Chondrocyte (in vitro differentiated cells): ENCODE measurements at regions not wholly inside any gene's neighbourhood (a gene's known extent, or its start where the extent isn't known, plus 50 kb on each side); places are given as distances from the start of the nearest gene placed in this dataset.
"Not testable (repeated sequence)": the region's sequence is repeated elsewhere in the genome, so short reads cannot be mapped to it uniquely, and the experiment has no call there.

Experiments
- DNase-seq: peaks from one replicate; pipeline ENCODE4 v3.0.0; 2021; ENCODE audit warnings: mixed read lengths, low spot score
- H3K27ac Mint-ChIP-seq: one replicate; pipeline ENCODE4 v1.8.0; 2021; ENCODE audit warnings: mild to moderate bottlenecking, moderate library complexity, mixed read lengths; ENCODE audit not compliant: unreplicated experiment
- H3K27me3 Mint-ChIP-seq: 2 replicates; pipeline ENCODE4 v1.8.0; 2021; ENCODE audit warnings: low read depth, mixed read lengths
- H3K36me3 Mint-ChIP-seq: 2 replicates; pipeline ENCODE4 v1.8.0; 2021; ENCODE audit warnings: low read depth, mixed read lengths
- H3K4me1 Mint-ChIP-seq: 2 replicates; pipeline ENCODE4 v1.8.0; 2021; ENCODE audit warnings: low read depth, mild to moderate bottlenecking, mixed read lengths
- H3K4me3 Mint-ChIP-seq: one replicate; pipeline ENCODE4 v1.8.0; 2021; ENCODE audit warnings: mild to moderate bottlenecking, moderate library complexity, mixed read lengths; ENCODE audit not compliant: unreplicated experiment
- H3K9me3 Mint-ChIP-seq: 2 replicates; pipeline ENCODE4 v1.8.0; 2021; ENCODE audit warnings: low read depth, mixed read lengths
- TF ChIP-seq, protein P1 (sequence below): fragments of 200-600 bp; sonication (generic); IDR thresholded peaks from 2 replicates; pipeline ENCODE4 v1.5.0; 2021; ENCODE audit warnings: antibody characterized with exemption, mild to moderate bottlenecking, moderate library complexity

- no peak for DNase-seq
- H3K36me3 Mint-ChIP-seq, result no peaks in the 10 kb centered on the region
- no peaks in the 10 kb centered on the region for H3K9me3 Mint-ChIP-seq
- peaks cover 4% of the 10 kb centered on the region for H3K27me3 Mint-ChIP-seq
- no peak overlapping the region for H3K27ac Mint-ChIP-seq
- no peak overlapping the region for H3K4me3 Mint-ChIP-seq
- H3K4me1 Mint-ChIP-seq, result no peaks in the 10 kb centered on the region
- TF ChIP-seq, protein P1, sequence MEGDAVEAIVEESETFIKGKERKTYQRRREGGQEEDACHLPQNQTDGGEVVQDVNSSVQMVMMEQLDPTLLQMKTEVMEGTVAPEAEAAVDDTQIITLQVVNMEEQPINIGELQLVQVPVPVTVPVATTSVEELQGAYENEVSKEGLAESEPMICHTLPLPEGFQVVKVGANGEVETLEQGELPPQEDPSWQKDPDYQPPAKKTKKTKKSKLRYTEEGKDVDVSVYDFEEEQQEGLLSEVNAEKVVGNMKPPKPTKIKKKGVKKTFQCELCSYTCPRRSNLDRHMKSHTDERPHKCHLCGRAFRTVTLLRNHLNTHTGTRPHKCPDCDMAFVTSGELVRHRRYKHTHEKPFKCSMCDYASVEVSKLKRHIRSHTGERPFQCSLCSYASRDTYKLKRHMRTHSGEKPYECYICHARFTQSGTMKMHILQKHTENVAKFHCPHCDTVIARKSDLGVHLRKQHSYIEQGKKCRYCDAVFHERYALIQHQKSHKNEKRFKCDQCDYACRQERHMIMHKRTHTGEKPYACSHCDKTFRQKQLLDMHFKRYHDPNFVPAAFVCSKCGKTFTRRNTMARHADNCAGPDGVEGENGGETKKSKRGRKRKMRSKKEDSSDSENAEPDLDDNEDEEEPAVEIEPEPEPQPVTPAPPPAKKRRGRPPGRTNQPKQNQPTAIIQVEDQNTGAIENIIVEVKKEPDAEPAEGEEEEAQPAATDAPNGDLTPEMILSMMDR, result no peak
Measured at GRCh38 chr5:101785090-101785489, 511.0 kb downstream of the SLCO4C1 start.

DNA sequence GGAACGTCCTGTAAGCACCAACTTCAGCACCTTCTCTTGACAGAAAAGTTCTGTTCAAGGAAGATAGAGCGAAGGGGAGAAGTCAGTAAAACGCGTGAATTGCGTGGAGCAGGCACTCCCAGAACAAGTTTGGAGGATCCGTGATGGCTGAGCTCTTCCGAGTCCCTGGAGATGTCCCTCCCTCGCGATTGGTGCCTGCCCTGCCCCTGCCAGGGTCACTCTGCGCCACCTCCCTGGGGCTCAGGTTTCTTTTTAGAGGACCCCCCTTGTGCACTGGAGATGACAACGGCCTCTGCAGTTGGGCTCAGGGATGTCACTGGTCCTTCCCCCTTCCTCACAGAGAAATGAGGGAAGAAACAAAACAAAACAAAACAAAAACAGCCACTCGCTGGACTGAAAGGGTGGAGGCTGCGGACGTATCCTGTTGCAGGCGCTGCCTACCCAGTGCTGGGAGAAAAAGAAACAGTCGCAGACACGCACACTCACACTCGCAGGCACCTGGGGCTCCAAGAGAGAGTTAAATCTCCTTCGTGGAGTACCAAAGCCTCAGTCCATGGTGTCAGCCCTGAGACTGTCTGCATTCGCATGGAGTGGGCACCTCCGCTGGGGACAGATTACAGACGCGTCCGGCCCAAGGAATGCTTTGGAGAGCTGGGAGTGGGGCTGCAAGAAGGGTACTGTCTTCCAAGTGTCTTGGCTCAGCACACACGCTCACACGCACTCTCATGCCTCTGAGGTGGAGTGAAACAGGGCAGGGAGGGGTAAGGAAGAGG, 512.7 kb downstream of the SLCO4C1 start:
- Mint-ChIP-seq H3K27ac (no peak overlapping the region), H3K9me3 (peaks cover 2% of the 10 kb centered on the region), H3K4me1 (no peaks in the 10 kb centered on the region), H3K27me3 (peaks cover 4% of the 10 kb centered on the region), H3K36me3 (no peaks in the 10 kb centered on the region), H3K4me3 (no peak overlapping the region)
- TF ChIP-seq, protein P1, result no peak
- DNase-seq, result no peak

- TF ChIP-seq, protein P1, result no peak
- H3K27ac Mint-ChIP-seq, result no peak overlapping the region
- no peaks in the 10 kb centered on the region for H3K4me1 Mint-ChIP-seq
- peaks cover 4% of the 10 kb centered on the region for H3K27me3 Mint-ChIP-seq
- peaks cover 2% of the 10 kb centered on the region for H3K9me3 Mint-ChIP-seq
- H3K4me3 Mint-ChIP-seq, result no peak overlapping the region
- DNase-seq, result no peak
- no peaks in the 10 kb centered on the region for H3K36me3 Mint-ChIP-seq
Measured at GRCh38 chr5:101782352-101783103, 513.6 kb downstream of the SLCO4C1 start.

DNA sequence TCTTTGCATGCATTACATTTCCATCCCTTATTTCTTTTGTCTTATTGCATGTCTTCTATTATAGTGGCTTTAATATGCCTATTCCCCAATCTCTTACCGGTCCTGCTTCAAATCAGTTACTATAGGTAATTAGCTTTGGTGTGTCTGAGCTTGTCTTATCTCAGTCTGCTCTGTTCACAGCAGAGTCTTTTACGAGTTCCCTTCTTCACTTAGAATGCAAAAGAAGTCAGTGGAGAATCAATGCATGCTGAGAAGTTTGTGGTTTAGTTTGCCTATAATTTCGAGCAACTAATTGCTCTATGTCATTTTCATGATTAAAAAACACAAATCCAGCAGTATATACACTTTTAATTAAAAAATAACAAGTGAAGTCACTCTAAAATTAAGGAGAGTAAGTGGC, 545.0 kb downstream of the SLCO4C1 start:
- H3K4me3 Mint-ChIP-seq, result no peak overlapping the region
- TF ChIP-seq, protein P1, result no peak
- DNase-seq, result no peak
- no peak overlapping the region for H3K27ac Mint-ChIP-seq
- no peaks in the 10 kb centered on the region for H3K27me3 Mint-ChIP-seq
- no peaks in the 10 kb centered on the region for H3K4me1 Mint-ChIP-seq
- H3K36me3 Mint-ChIP-seq, result no peaks in the 10 kb centered on the region
- no peaks in the 10 kb centered on the region for H3K9me3 Mint-ChIP-seq

- not testable (repeated sequence) for DNase-seq, H3K36me3 Mint-ChIP-seq, H3K4me3 Mint-ChIP-seq, H3K4me1 Mint-ChIP-seq, H3K27ac Mint-ChIP-seq, H3K9me3 Mint-ChIP-seq, H3K27me3 Mint-ChIP-seq
Measured at GRCh38 chr5:101743000-101743399, 553.1 kb downstream of the SLCO4C1 start.
